ENCODE measurements at regions not wholly inside any gene's neighbourhood (a gene's known extent, or its start where the extent isn't known, plus 50 kb on each side); places are given as distances from the start of the nearest gene placed in this dataset.
"Not testable (repeated sequence)": the region's sequence is repeated elsewhere in the genome, so short reads cannot be mapped to it uniquely, and the experiment has no call there.

DNA sequence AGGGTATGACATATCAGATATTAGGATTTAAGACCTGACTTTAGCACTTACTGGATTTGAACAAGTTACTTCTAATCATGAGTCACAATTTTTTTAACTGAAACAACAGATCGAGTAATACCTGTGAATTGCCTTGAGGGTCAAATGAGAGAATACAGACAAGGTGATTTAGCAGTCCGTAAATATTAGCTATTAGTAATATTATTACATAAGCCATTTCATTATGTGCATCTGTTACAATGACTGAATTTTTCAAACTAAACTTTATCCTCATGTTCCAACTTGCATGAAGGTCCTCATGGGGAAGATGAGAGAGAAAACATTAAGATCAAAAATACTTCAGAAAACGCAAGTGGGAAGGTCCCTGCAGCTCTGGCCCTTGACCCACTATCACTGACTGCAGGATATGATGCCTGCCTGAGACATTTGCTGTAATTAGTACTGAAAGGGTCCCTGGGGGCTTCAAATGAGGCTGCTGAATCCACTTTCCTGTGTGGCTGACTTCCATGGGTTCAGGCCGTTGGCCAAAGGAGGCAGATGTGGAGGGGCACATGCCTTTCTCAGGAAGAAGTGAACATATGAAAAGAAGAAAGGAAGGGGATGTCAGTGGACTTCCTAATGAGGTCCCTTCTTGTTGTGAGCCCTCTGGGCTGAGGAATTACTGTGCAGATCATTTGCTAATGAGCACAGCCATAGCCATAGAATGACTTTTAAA is 441.7 kb downstream of the CDH11 start:
- H3K4me3 ChIP-seq (ENCODE audit: low read depth, low read length): no peak overlapping the region
- no peak for DNase-seq (ENCODE audit: low read depth)

DNA sequence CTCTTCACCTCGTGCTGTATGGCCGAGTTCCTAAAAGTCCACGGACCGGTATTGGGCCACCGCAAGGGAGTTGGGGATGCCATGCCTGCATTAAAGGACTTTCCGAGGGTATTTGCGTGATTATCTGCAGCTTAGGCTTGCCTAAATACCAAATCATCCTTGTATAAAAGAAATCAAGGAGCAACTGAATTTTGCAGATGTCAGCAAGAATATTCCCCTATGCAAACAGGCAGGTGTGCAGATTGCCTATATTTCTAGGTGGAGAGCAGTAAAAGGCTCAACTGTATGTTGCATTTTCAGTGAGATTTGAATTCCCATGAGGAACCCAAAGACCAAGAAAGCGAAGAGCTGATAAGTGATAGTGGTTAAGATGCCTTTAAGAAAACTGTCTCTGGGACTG is 452.3 kb downstream of the CDH11 start:
- H3K4me3 ChIP-seq (ENCODE audit: low read depth, low read length): no peak overlapping the region
- DNase-seq (ENCODE audit: low read depth): no peak

DNA sequence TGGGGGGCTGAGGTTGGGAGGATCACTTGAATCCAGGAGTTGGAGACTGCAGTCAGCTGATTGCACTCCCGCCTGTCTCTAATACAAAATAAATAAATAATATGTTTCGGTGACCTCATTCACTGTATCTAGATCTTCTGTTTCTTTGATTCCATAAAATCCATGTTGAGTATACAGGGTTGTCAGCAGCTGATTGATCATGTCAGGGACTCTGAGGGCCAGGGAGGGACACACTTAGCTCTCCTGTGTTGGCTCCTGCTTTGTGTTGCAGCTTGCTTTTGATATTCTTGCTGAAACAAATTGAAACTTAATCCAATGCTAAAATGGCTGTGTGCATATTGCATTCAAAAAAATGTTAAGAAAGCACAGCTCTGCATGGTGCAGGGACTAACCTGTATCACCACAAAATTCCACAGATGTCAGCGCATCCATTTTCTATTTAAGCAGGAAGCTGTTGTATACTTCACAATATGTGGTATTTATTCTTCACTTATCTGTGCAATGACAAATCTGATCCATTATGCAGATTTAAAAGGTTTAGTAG is 454.5 kb downstream of the CDH11 start:
- H3K4me3 ChIP-seq (ENCODE audit: low read depth, low read length): no peak overlapping the region
- no peak for DNase-seq (ENCODE audit: low read depth)

DNA sequence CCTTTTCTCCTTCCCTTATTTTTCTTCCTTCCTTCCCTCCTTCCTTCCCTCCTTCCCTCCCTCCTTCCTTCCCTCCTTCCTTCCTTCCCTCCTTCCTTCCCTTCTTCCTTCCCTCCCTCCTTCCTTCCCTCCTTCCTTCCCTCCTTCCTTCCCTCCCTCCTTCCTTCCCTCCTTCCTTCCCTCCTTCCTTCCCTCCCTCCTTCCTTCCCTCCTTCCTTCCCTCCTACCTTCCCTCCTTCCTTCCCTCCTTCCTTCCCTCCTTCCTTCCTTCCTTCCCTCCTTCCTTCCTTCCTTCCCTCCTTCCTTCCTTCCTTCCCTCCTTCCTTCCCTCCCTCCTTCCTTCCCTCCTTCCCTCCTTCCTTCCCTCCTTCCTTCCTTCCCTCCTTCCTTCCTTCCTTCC is 459.6 kb downstream of the CDH11 start:
- not testable (repeated sequence) for H3K4me3 ChIP-seq (ENCODE audit: low read depth, low read length); DNase-seq (ENCODE audit: low read depth)

DNA sequence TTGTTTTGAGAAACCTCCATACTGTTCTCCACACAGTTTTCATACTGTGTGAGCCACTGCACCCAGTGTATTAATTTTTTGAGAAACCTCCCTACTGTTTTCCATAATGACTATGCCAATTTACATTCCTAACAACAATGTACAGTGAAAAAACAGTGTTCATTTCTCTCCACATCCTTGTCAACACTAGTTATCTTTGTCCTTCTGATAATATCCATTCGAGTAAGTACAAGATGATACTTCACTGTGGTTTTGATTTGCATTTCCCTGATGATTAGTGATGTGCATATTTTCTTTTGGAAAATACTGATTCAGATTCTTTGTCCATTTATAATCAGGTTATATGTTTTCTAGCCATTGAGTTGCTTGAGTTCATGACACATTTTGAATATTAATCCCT is 462.0 kb downstream of the CDH11 start:
- H3K4me3 ChIP-seq (ENCODE audit: low read depth, low read length): no peak overlapping the region
- DNase-seq (ENCODE audit: low read depth): no peak

DNA sequence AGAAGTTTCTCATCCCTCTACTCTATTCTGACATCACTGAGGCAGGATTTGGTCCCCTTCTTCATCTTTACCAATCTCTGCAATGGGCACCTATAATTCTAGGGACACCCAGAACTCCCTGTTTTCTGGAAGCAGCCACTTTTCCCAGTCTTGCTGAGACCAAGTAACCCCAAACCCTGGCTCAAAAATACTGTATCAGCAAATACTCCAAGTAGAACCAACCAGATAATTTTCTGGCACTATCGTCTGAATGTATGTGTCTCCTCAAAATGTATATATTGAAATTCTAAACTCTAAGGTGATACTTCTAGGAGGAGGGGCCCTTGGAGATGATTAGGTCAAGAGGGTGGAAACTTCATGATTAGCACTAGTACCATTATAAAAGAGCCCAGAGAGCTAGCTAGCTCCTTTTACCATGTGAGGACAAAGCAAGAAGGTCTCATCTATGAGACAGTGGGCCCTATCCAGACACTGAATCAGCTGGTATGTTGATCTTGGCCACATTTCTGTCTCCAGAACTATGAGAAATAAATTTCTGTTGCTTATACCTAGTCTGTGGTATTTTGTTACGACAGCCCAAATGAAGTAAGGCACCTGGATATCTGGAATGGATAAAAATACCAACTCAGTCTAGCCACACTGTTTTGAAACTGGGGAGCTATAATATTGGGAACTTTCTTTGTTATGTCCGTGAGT is 464.4 kb downstream of the CDH11 start:
- H3K4me3 ChIP-seq (ENCODE audit: low read depth, low read length): no peak overlapping the region
- DNase-seq (ENCODE audit: low read depth): peak; percentile 39

DNA sequence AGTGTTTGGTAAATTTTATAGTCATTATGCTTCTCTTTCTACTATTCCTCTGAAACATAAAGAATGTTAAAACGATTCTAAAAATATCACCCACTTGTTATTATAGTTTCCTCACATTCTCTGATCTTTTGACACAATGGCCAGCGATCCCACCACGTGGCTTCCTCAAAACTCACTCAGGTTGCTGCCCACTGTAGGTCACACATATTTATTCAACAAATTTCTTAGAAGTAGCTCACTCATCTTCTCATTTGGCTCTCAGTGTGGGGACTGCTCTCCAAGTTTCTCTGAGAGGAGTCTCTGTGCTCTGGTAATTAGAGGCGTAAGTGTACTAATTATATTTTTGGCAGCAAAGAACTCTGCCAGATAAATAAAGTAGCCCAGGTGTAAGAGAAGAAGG is 465.4 kb downstream of the CDH11 start:
- H3K4me3 ChIP-seq (ENCODE audit: low read depth, low read length): no peak overlapping the region
- DNase-seq (ENCODE audit: low read depth): no peak

DNA sequence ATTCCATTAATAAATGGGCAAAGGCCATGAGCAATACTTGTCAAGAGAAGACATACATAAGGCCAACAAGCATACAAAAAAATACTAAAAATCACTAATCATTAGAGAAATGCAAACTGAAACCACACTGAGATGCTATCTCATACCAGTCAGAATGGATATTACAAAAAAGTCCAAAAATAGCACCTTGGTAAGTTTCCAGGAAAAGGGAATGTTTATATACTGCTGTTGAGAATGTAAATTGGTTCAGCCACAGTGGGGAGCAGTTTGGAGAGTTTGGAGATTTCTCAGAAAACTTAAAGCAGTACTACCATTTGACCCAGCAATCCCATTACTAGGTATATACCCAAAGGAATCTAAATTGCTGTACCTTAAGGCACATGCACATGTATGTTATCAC is 467.7 kb downstream of the CDH11 start:
- H3K4me3 ChIP-seq (ENCODE audit: low read depth, low read length): no peak overlapping the region
- peak; percentile 1 for DNase-seq (ENCODE audit: low read depth)

DNA sequence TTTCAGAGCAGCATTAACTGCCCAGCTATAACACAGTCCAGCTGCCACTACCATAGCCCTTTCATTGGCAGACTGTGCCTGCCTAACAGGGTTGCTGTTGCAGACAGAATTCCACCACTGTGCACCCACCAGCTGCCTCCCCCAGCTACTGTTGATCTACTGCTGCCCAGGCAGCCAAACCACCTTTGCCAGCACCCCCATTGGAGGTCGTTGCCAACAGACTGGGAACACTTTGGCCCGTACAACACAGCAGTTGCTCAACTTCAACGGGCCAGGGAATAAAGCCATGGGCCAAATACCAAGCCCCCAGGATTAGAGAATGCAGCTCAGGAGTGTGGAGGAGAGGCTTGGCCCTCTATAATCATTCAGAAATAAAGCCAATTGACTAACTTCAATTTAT is 473.6 kb downstream of the CDH11 start:
- no peak overlapping the region for H3K4me3 ChIP-seq (ENCODE audit: low read depth, low read length)
- DNase-seq (ENCODE audit: low read depth): no peak

DNA sequence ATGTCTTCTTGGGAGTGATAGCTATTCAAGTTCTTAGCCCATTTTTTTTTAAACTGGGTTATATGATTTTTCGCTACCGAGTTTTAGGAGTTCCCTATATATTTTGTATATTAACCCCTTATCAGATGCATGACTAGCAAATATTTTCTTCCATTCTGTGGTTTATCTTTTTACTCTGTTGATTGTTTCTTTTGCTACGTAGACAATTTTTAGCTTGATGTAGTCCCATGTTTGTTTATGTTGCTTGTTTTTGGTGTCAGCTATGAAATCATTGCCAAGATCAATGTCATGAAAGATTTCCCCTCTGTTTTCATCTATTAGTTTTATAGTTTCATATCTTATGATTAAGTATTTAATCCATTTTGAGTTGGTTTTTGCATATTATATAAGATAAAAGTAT is 480.5 kb downstream of the CDH11 start:
- DNase-seq (ENCODE audit: low read depth): no peak
- H3K4me3 ChIP-seq (ENCODE audit: low read depth, low read length): no peak overlapping the region

DNA sequence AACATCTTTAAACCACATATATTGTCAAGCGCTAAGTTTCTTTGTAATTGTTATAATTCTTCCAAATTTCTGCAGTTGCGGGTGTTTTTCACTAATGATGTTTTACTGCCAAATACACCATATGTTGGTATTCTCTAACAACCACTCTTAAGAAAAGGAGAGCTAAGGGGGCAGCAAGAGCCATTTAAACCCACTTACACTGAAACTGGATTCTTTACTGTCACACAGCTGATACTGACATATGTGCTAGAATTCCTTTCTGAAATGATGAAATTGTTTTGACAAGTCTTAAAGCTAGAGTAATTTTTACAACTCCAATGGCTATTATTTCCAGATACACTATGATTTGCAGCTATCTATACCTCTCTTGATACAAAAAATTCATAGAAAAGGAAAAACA is 483.1 kb downstream of the CDH11 start:
- no peak for DNase-seq (ENCODE audit: low read depth)
- no peak overlapping the region for H3K4me3 ChIP-seq (ENCODE audit: low read depth, low read length)

DNA sequence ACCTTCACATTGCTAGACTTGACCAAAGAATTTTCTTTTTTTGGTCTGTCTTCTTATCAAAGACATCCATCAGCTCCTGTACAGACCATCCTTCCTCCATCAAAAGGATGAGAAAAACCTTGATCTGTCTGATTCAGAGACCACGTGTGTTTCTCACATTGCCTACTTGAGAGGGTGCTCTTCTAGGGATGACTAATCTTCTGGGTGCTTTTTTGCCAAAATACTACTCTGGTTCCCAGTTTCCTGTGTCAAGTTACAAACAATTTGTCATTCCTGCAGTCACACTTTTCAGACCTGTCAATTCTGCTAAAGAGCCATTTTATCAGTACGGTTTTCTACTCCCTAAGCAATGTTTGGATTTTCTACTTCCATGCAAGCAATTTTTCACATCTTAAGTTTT is 492.2 kb downstream of the CDH11 start:
- no peak for DNase-seq (ENCODE audit: low read depth)
- no peak overlapping the region for H3K4me3 ChIP-seq (ENCODE audit: low read depth, low read length)

DNA sequence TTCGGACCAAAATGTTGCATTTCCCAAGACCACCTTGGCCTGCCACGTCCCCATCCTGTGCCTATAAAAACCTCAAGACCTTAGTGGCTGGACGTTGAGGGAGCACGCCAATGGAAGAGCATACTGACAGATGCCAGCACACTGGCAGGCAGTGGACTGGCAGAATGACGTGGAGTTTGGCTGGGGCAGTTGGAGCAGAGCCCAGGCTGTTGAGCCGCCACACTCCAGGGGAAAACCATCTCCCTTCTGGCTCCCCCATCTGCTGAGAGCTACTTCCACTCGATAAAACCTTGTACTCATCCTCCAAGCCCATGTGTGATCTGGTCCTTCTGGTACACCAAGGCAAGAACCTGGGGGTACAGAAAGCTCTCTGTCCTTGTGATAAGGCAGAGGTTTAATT is 494.1 kb downstream of the CDH11 start:
- no peak for DNase-seq (ENCODE audit: low read depth)
- no peak overlapping the region for H3K4me3 ChIP-seq (ENCODE audit: low read depth, low read length)

DNA sequence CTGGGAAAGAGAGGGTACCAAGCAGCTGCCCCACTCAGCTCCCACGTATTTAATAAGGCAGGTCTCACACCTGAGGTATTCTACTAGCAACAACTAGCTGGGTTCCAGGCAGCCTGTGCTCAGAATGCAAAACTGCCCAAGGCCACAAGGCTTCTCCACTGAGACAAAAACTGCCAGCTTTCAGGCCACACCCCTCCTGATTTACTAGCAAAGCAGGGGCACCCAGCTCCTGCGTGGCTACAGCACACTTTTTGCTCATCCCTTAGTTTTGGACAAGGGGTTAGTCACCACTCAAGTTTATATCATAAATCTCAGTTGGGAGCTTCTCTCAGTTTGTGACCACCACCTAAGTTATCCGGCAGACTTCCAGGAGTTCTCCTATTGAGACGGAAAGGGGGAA is 494.6 kb downstream of the CDH11 start:
- no peak for DNase-seq (ENCODE audit: low read depth)
- H3K4me3 ChIP-seq (ENCODE audit: low read depth, low read length): no peak overlapping the region

DNA sequence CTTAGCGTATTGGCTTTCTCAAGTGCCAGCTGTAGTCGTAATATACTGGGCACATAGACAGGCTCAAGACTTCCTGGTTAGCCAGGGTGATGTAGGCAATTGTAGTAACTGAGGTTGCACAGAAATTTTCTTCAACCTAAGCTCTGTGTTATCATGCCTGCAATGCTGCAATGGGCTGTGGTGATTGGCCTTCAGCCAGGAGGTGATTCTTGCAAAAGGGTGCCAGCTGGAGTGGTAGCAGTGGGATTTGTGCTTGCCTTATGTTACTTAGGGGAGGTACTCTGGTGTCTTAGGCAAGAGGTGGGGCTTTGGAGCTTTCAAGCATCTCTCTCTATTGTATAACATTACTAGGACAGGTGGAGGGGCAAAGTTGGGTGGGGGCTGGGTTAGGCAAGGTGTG is 495.1 kb downstream of the CDH11 start:
- DNase-seq (ENCODE audit: low read depth): no peak
- H3K4me3 ChIP-seq (ENCODE audit: low read depth, low read length): no peak overlapping the region

DNA sequence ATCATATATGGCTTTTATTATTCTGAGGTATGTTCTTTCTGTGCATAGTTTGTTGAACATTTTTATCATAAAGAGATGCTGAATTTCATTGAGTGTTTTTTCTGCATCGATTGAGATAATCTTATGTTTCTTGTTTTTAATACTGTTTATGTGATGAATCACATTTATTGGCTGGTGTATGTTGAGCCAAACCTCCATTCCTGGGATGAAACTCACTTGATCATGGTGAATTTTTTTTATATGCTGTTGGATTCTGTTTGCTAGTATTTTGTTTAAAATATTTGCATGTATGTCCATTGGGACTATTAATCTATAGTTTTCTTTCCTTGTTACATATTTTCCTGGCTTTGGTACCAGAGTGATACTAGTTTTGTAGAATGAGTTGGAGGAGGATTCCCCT is 500.2 kb downstream of the CDH11 start:
- H3K4me3 ChIP-seq (ENCODE audit: low read depth, low read length): no peak overlapping the region
- DNase-seq (ENCODE audit: low read depth): peak; percentile 3

DNA sequence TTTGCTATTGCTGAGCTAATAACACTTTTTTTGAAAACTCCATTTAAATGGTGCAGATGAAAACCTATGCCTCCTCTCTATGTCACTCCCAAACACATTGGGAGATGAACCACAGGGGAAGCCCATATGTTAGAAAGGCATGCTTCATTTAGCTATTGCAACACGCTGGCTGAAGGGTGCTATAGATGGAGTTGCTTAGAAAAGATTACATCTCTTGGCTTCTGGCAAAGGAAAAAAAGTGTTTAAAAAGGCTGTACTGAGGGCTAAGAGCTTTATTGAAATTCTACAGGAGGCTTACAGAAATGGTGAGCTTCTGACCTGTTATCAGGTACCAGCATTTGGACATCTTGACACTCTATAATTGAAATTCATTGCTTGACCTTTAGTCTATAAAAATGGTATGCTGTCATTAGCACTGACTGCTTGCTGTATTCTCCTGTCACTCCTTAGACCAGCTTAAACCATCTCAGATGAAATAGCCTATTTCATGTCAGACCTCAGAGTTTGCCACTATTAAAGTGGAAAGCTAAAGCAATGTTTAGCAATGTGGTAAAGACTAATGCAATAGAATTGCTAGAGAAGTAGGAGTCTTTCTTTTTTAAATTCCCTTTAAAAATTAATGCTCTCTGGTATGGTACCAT is 503.9 kb downstream of the CDH11 start:
- DNase-seq (ENCODE audit: low read depth): no peak

DNA sequence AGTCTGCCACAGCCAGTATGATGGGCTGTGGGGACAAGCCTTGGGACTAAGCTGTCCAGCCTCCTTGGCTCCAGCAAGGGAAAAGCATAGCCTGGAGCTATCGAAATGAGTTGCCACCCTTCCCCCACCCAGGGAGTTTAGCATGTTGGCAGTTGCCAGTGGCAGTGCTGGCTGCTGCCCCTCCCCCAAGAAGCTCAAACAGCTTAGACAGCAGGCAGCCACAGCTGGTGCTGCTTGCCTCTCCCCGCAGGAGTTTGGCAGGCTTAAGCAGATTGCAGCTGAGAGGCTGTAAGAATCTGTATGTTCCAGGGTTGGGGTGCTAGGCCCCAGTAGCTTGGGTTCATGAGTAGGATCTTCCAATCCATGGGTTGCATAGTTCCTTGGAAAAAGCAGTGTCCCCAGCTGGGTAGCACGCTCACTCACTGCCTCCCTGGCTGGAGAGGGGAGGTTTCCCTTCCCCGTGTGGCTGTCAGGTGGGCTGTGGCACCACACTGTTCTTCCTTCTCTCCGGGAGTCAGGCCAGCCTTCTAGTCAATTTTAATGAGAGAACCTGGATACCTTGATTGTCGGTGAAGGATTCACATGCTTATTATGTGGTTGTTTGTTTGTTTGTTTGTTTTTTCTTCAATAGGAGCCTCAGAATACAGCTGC is 506.1 kb downstream of the CDH11 start:
- no peak overlapping the region for H3K4me3 ChIP-seq (ENCODE audit: low read depth, low read length)
- peak; percentile 26 for DNase-seq (ENCODE audit: low read depth)

More for the DNA sequence above, 503.9 kb downstream of the CDH11 start:
- H3K4me3 ChIP-seq (ENCODE audit: low read depth, low read length): no peak overlapping the region

DNA sequence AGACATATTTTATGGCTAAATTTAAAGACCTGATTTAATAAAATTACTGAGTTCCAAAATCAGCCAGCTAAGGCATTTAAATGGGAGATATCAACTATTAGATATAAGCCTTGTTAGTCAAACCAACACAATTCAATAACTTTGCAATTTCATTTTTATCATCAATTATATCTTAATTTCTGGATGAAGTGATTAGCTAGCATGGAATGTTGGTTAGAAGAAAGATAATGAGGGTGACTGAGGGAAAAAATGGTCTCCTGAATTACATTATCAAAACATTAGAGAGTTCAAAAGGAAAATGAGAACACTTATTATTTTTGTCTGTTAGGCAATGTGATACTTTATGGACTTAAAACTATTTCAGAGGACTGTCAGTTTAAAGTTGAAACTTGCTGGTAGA is 525.7 kb downstream of the CDH11 start:
- no peak for DNase-seq (ENCODE audit: low read depth)
- H3K4me3 ChIP-seq (ENCODE audit: low read depth, low read length): no peak overlapping the region

DNA sequence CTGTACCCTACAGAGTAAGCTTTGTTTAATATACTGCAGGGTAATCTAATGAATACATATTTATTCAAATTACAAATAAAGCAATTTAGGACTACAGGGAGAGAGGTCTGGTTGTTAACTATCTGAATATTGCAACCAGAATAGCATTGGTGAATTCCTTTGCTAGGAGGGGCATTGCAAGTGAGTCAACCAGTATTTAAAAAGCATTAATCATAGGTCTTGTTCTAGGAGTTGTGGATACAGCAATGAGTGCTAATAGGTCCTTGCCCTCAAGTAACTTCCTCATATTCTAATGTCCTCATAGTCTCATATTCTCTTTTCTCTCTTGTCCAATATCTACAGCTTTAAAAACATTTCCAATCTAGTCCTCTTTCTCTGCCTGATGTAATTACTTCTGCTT is 531.4 kb downstream of the CDH11 start:
- no peak overlapping the region for H3K4me3 ChIP-seq (ENCODE audit: low read depth, low read length)
- no peak for DNase-seq (ENCODE audit: low read depth)

All from skeletal muscle cell (primary cell).